GM23338 (cell line): ENCODE measurements at regions not wholly inside any gene's neighbourhood (a gene's known extent, or its start where the extent isn't known, plus 50 kb on each side); places are given as distances from the start of the nearest gene placed in this dataset.

Source experiments
- ATAC-seq: fragments of 200-7000 bp; cut with Tn5 transposase; 3 replicates; pipeline ENCODE4 v1.9.1; 2020
- DNase-seq: peaks from one replicate; pipeline ENCODE4 v3.0.0-alpha.2; 2015; ENCODE audit warnings: low spot score
- H2AFZ ChIP-seq: fragments of 200-600 bp; sonication (generic); 2 replicates; pipeline ENCODE4 v1.8.0; 2016; ENCODE audit warnings: antibody characterized with exemption, mild to moderate bottlenecking, moderate library complexity
- H3F3A ChIP-seq: fragments of 200-600 bp; sonication (generic); replicated peaks from 2 replicates; pipeline ENCODE4 v1.8.0; 2017; ENCODE audit warnings: antibody characterized with exemption, mixed run types, low read depth
- H3K27ac ChIP-seq: fragments of 200-600 bp; sonication (generic); 2 replicates; pipeline ENCODE4 v1.6.1; 2016; ENCODE audit warnings: low read depth
- H3K27me3 ChIP-seq: fragments of 200-600 bp; sonication (generic); 2 replicates; pipeline ENCODE4 v1.8.0; 2016; ENCODE audit warnings: mild to moderate bottlenecking, mixed run types, moderate library complexity; ENCODE audit not compliant: insufficient read depth
- H3K36me3 ChIP-seq: fragments of 200-600 bp; sonication (generic); 2 replicates; pipeline ENCODE4 v1.8.0; 2016; ENCODE audit warnings: mild to moderate bottlenecking; ENCODE audit not compliant: insufficient read depth
- H3K4me1 ChIP-seq: fragments of 200-600 bp; sonication (generic); 2 replicates; pipeline ENCODE4 v1.8.0; 2016; ENCODE audit warnings: mild to moderate bottlenecking, moderate library complexity; ENCODE audit not compliant: insufficient read depth
- H3K4me2 ChIP-seq: fragments of 200-600 bp; sonication (generic); 2 replicates; pipeline ENCODE4 v1.7.1; 2017; ENCODE audit warnings: mixed run types
- H3K4me3 ChIP-seq: fragments of 200-600 bp; sonication (generic); 2 replicates; pipeline ENCODE4 v1.6.1; 2016; ENCODE audit warnings: mixed run types
- H3K79me2 ChIP-seq: fragments of 200-600 bp; sonication (generic); replicated peaks from 2 replicates; pipeline ENCODE4 v1.8.0; 2017; ENCODE audit warnings: mild to moderate bottlenecking; ENCODE audit not compliant: insufficient read depth
- H3K9me2 ChIP-seq: fragments of 200-600 bp; sonication (generic); 2 replicates; pipeline ENCODE4 v1.8.0; 2017; ENCODE audit not compliant: insufficient read depth
- H4K20me1 ChIP-seq: fragments of 200-600 bp; sonication (generic); replicated peaks from 2 replicates; pipeline ENCODE4 v1.8.0; 2017; ENCODE audit warnings: mild to moderate bottlenecking; ENCODE audit not compliant: insufficient read depth
- H3K27ac Mint-ChIP-seq: 2 replicates; pipeline ENCODE4 v1.8.0; 2020; ENCODE audit warnings: inconsistent platforms, mild to moderate bottlenecking, moderate library complexity, mixed read lengths
- H3K27me3 Mint-ChIP-seq: 3 replicates; pipeline ENCODE4 v1.8.0; 2022; ENCODE audit warnings: low read depth, mild to moderate bottlenecking, moderate library complexity, mixed read lengths, inconsistent platforms; ENCODE audit not compliant: insufficient read depth, poor library complexity
- H3K36me3 Mint-ChIP-seq: 3 replicates; pipeline ENCODE4 v1.8.0; 2021; ENCODE audit warnings: low read depth, mild to moderate bottlenecking, inconsistent platforms, moderate library complexity, mixed read lengths
- H3K4me1 Mint-ChIP-seq: 3 replicates; pipeline ENCODE4 v1.8.0; 2020; ENCODE audit warnings: mild to moderate bottlenecking, inconsistent platforms, mixed read lengths
- H3K4me3 Mint-ChIP-seq: 3 replicates; pipeline ENCODE4 v1.8.0; 2021; ENCODE audit warnings: moderate library complexity, mild to moderate bottlenecking, inconsistent platforms, mixed read lengths
- H3K9me3 Mint-ChIP-seq: 3 replicates; pipeline ENCODE4 v1.8.0; 2020; ENCODE audit warnings: moderate library complexity, mild to moderate bottlenecking, inconsistent platforms, mixed read lengths
- JUNB ChIP-seq: IDR thresholded peaks from one replicate; pipeline ENCODE4 v1.6.1; 2016; ENCODE audit warnings: antibody characterized with exemption; ENCODE audit not compliant: unreplicated experiment
- POLR2AphosphoS5 ChIP-seq: IDR thresholded peaks from 2 replicates; pipeline ENCODE4 v1.6.1; 2016; ENCODE audit warnings: antibody characterized with exemption, low read depth
- STAT1 ChIP-seq: IDR thresholded peaks from one replicate; pipeline ENCODE4 v1.6.1; 2016; ENCODE audit warnings: antibody characterized with exemption; ENCODE audit not compliant: unreplicated experiment
- ZNF331 ChIP-seq: fragments of 250-450 bp; sonication (Bioruptor Pico); IDR thresholded peaks from 2 replicates; pipeline ENCODE4 v1.5.0; 2020; ENCODE audit warnings: low read depth, mild to moderate bottlenecking, moderate library complexity
- TF ChIP-seq, protein P1 (sequence below): fragments of 250-450 bp; sonication (Bioruptor Pico); IDR thresholded peaks from 2 replicates; pipeline ENCODE4 v1.5.0; 2020; ENCODE audit warnings: mild to moderate bottlenecking, moderate library complexity

DNA sequence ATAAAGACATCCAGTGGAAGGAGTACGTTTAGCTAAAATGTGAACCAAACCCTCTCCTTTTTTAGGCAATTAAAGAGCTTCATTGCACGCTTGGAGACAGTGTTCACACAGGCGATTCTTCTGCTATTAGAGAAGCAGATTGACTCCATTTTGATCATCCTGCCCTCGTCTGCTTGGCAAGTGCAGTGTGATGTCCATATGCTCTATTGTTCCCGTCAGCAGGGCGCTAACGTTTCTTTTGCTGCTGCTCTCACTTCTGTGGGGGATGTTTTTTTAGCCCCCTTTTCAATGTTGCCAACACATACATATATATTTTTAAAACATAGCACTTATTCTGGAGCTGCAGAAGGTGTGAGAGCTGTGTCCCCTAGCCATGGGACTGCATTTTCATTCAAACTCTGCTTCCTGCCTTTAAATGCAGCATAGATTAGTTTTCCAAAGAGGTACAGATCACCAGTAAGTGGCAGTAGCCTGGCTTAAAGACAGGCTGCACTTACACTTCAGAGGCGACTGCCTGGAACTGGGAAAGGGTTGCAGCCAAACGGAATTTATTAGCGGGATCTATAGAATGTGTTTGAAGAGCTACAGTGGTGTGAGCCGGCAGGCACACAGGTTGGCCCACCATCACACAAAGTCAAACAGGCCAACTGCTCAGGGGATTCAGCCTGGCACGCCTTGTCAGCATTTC, 292.6 kb upstream of the DPH6 start (continued):
- no peak for TF ChIP-seq STAT1

- Histone ChIP-seq H3K4me2 (no peak overlapping the region), H4K20me1 (no peaks in the 10 kb centered on the region), H3K4me3 (no peak overlapping the region), H3K36me3 (no peaks in the 10 kb centered on the region), H3K9me2 (peaks cover 4% of the 10 kb centered on the region; the same call in 1 of the 2 replicates), H3K27ac (no peak overlapping the region), H2AFZ (0 out of 2 replicates have a peak overlapping the region, but pooled peaks have one; percentile 34), H3K79me2 (no peaks in the 10 kb centered on the region), H3K4me1 (peaks cover 10% of the 10 kb centered on the region; the same call in 1 of the 2 replicates), H3F3A (no peaks in the 10 kb centered on the region), H3K27me3 (no peaks in the 10 kb centered on the region)
- no peak overlapping the region for H3K27ac Mint-ChIP-seq
- no peaks in the 10 kb centered on the region for H3K36me3 Mint-ChIP-seq
- no peaks in the 10 kb centered on the region for H3K9me3 Mint-ChIP-seq
- no peak overlapping the region for H3K4me3 Mint-ChIP-seq
- ATAC-seq (no peak), DNase-seq (no peak)
- peaks cover 34% of the 10 kb centered on the region for H3K4me1 Mint-ChIP-seq
- no peak for TF ChIP-seq ZNF331 (CRISPR knock-in tag)
- TF ChIP-seq JUNB = no peak
- TF ChIP-seq, protein P1, sequence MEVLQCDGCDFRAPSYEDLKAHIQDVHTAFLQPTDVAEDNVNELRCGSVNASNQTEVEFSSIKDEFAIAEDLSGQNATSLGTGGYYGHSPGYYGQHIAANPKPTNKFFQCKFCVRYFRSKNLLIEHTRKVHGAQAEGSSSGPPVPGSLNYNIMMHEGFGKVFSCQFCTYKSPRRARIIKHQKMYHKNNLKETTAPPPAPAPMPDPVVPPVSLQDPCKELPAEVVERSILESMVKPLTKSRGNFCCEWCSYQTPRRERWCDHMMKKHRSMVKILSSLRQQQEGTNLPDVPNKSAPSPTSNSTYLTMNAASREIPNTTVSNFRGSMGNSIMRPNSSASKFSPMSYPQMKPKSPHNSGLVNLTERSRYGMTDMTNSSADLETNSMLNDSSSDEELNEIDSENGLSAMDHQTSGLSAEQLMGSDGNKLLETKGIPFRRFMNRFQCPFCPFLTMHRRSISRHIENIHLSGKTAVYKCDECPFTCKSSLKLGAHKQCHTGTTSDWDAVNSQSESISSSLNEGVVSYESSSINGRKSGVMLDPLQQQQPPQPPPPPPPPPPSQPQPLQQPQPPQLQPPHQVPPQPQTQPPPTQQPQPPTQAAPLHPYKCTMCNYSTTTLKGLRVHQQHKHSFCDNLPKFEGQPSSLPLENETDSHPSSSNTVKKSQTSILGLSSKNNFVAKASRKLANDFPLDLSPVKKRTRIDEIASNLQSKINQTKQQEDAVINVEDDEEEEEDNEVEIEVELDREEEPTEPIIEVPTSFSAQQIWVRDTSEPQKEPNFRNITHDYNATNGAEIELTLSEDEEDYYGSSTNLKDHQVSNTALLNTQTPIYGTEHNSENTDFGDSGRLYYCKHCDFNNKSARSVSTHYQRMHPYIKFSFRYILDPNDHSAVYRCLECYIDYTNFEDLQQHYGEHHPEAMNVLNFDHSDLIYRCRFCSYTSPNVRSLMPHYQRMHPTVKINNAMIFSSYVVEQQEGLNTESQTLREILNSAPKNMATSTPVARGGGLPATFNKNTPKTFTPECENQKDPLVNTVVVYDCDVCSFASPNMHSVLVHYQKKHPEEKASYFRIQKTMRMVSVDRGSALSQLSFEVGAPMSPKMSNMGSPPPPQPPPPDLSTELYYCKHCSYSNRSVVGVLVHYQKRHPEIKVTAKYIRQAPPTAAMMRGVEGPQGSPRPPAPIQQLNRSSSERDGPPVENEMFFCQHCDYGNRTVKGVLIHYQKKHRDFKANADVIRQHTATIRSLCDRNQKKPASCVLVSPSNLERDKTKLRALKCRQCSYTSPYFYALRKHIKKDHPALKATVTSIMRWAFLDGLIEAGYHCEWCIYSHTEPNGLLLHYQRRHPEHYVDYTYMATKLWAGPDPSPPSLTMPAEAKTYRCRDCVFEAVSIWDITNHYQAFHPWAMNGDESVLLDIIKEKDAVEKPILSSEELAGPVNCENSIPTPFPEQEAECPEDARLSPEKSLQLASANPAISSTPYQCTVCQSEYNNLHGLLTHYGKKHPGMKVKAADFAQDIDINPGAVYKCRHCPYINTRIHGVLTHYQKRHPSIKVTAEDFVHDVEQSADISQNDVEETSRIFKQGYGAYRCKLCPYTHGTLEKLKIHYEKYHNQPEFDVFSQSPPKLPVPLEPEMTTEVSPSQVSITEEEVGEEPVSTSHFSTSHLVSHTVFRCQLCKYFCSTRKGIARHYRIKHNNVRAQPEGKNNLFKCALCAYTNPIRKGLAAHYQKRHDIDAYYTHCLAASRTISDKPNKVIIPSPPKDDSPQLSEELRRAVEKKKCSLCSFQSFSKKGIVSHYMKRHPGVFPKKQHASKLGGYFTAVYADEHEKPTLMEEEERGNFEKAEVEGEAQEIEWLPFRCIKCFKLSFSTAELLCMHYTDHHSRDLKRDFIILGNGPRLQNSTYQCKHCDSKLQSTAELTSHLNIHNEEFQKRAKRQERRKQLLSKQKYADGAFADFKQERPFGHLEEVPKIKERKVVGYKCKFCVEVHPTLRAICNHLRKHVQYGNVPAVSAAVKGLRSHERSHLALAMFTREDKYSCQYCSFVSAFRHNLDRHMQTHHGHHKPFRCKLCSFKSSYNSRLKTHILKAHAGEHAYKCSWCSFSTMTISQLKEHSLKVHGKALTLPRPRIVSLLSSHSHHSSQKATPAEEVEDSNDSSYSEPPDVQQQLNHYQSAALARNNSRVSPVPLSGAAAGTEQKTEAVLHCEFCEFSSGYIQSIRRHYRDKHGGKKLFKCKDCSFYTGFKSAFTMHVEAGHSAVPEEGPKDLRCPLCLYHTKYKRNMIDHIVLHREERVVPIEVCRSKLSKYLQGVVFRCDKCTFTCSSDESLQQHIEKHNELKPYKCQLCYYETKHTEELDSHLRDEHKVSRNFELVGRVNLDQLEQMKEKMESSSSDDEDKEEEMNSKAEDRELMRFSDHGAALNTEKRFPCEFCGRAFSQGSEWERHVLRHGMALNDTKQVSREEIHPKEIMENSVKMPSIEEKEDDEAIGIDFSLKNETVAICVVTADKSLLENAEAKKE (CRISPR knock-in tag) = no peak
- no peak for TF ChIP-seq POLR2AphosphoS5
- H3K27me3 Mint-ChIP-seq = peaks cover 7% of the 10 kb centered on the region
Measured at GRCh38 chr15:35842631-35843030, 296.7 kb upstream of the DPH6 start.
